ENCODE measurements at regions not wholly inside any gene's neighbourhood (a gene's known extent, or its start where the extent isn't known, plus 50 kb on each side); places are given as distances from the start of the nearest gene placed in this dataset.

- TF ChIP-seq, protein P1, sequence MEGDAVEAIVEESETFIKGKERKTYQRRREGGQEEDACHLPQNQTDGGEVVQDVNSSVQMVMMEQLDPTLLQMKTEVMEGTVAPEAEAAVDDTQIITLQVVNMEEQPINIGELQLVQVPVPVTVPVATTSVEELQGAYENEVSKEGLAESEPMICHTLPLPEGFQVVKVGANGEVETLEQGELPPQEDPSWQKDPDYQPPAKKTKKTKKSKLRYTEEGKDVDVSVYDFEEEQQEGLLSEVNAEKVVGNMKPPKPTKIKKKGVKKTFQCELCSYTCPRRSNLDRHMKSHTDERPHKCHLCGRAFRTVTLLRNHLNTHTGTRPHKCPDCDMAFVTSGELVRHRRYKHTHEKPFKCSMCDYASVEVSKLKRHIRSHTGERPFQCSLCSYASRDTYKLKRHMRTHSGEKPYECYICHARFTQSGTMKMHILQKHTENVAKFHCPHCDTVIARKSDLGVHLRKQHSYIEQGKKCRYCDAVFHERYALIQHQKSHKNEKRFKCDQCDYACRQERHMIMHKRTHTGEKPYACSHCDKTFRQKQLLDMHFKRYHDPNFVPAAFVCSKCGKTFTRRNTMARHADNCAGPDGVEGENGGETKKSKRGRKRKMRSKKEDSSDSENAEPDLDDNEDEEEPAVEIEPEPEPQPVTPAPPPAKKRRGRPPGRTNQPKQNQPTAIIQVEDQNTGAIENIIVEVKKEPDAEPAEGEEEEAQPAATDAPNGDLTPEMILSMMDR (IDR thresholded peaks at IDR 0.05; ENCODE audit: extremely low read depth, missing control alignments) = no peak
- no peak for DNase-seq (ENCODE audit: low spot score)
These were observed 396.8 kb downstream of the TLE4 start for GRCh38 chr9:79968533-79968932.

DNA sequence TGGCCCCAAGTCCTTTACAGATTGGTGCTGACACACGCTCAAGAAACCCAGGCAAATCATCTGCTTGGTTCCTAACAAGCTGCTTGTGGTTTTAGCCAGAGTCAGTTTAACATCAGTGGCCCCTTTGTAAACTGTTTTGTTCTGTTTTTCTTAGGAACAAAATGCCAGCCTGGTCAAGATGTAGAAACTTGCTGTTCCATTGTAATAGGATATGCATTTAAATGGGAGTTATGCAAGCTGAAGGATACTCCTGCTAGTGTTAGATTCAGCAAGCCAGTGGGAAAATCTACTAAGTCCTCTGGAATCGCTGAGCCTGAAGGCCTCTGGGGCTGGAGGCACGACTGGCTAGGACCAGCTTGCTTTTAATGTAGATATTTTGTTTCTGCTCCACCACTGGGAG lies 391.1 kb downstream of the TLE4 start:
- TF ChIP-seq, protein P1 (IDR thresholded peaks at IDR 0.05; ENCODE audit: extremely low read depth, missing control alignments) = no peak
- no peak for DNase-seq (ENCODE audit: low spot score)

GRCh38 chr9:79962150-79962549 lies 390.4 kb downstream of the TLE4 start:
- TF ChIP-seq, protein P1 (IDR thresholded peaks at IDR 0.05; ENCODE audit: extremely low read depth, missing control alignments) = no peak
- DNase-seq (ENCODE audit: low spot score) = no peak

GRCh38 chr9:79955300-79955699 lies 383.5 kb downstream of the TLE4 start:
- TF ChIP-seq, protein P1 (IDR thresholded peaks at IDR 0.05; ENCODE audit: extremely low read depth, missing control alignments) = peak; percentile 41
- no peak for DNase-seq (ENCODE audit: low spot score)

DNA sequence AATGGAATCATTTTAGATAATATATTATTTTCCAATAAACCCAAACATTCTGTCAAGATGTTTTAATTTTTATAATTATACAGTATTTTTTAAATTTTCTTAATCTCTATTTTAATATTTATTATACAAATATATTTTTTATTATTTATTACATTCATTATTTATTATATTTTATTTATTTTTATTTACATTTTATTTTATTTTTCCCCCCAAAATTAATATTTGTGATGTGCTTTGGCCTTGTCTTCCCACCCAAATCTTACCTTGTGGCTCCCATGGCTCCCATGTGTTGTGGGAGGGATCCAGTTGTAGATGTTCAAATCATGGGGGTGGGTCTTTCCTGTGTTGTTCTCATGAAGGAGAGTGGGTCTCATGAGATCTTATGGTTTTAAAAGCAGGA lies 382.1 kb downstream of the TLE4 start:
- DNase-seq (ENCODE audit: low spot score) = no peak

GRCh38 chr9:79952401-79952800 lies 380.6 kb downstream of the TLE4 start:
- TF ChIP-seq, protein P1 (IDR thresholded peaks at IDR 0.05; ENCODE audit: extremely low read depth, missing control alignments) = no peak
- no peak for DNase-seq (ENCODE audit: low spot score)

More for the DNA sequence above, 382.1 kb downstream of the TLE4 start:
- TF ChIP-seq, protein P1 (IDR thresholded peaks at IDR 0.05; ENCODE audit: extremely low read depth, missing control alignments) = no peak

GRCh38 chr9:79946712-79947111 lies 374.9 kb downstream of the TLE4 start:
- TF ChIP-seq, protein P1 (IDR thresholded peaks at IDR 0.05; ENCODE audit: extremely low read depth, missing control alignments) = no peak
- DNase-seq (ENCODE audit: low spot score) = no peak
